CD4-positive, CD25-positive, alpha-beta regulatory T cell (primary cell): ENCODE measurements at regions not wholly inside any gene's neighbourhood (a gene's known extent, or its start where the extent isn't known, plus 50 kb on each side); places are given as distances from the start of the nearest gene placed in this dataset.
"Not testable (repeated sequence)": the region's sequence is repeated elsewhere in the genome, so short reads cannot be mapped to it uniquely, and the experiment has no call there.

Experiments used
- ATAC-seq, 2 donors: fragments of 150-1000 bp; cut with Tn5 transposase; one replicate each; pipeline ENCODE4 v1.10.0; 2021; ENCODE audit warnings: low read depth in 2 of 2, moderate number of reproducible peaks in 2 of 2, moderate library complexity in 1 of 2
- DNase-seq, 3 donors: peaks; one replicate each; pipeline versions ENCODE4 v3.0.0 to v3.0.0-alpha.2; 2012 to 2022; ENCODE audit warnings: mixed read lengths in 1 of 3
- H3K27ac ChIP-seq: one replicate; pipeline ENCODE4 v1.7.0; 2013; ENCODE audit warnings: mild to moderate bottlenecking, low read length; ENCODE audit not compliant: insufficient read depth, poor library complexity, severe bottlenecking
- H3K27me3 ChIP-seq: one replicate; pipeline ENCODE4 v1.7.0; 2013; ENCODE audit warnings: low read length; ENCODE audit not compliant: control insufficient read depth, insufficient read depth
- H3K36me3 ChIP-seq: one replicate; pipeline ENCODE4 v1.7.0; 2013; ENCODE audit warnings: mild to moderate bottlenecking, low read length, moderate library complexity; ENCODE audit not compliant: control insufficient read depth, insufficient read depth
- H3K4me1 ChIP-seq: 2 replicates; pipeline ENCODE4 v1.7.0; 2013; ENCODE audit warnings: mild to moderate bottlenecking, low read length; ENCODE audit not compliant: insufficient read depth, control insufficient read depth, poor library complexity, severe bottlenecking
- H3K4me3 ChIP-seq: one replicate; pipeline ENCODE4 v1.7.0; 2013; ENCODE audit warnings: low read depth, mild to moderate bottlenecking, low read length, moderate library complexity
- H3K9me3 ChIP-seq, 2 experiments: 1 replicate in 1 of 2; 2 replicates in 1 of 2; pipeline ENCODE4 v1.7.0; 2013; ENCODE audit warnings: low read length in 2 of 2, mild to moderate bottlenecking in 1 of 2, moderate library complexity in 1 of 2; ENCODE audit not compliant: control insufficient read depth in 2 of 2
- H3K27ac Mint-ChIP-seq, 3 donors: one replicate each; pipeline ENCODE4 v1.8.0; 2020 to 2022; ENCODE audit warnings: mild to moderate bottlenecking in 3 of 3, mixed read lengths in 3 of 3, moderate library complexity in 2 of 3
- H3K27me3 Mint-ChIP-seq: one replicate; pipeline ENCODE4 v1.8.0; 2022; ENCODE audit warnings: mild to moderate bottlenecking, mixed read lengths
- H3K36me3 Mint-ChIP-seq: one replicate; pipeline ENCODE4 v1.8.0; 2020; ENCODE audit warnings: mixed read lengths
- H3K4me1 Mint-ChIP-seq, 4 donors: one replicate each; pipeline ENCODE4 v1.8.0; 2020 to 2022; ENCODE audit warnings: mixed read lengths in 4 of 4, mild to moderate bottlenecking in 1 of 4
- H3K4me3 Mint-ChIP-seq, 4 donors: one replicate each; pipeline ENCODE4 v1.8.0; 2020 to 2022; ENCODE audit warnings: mild to moderate bottlenecking in 4 of 4, mixed read lengths in 4 of 4, moderate library complexity in 3 of 4
- H3K9me3 Mint-ChIP-seq, 7 donors: one replicate each; pipeline ENCODE4 v1.8.0; 2020 to 2022; ENCODE audit warnings: mixed read lengths in 7 of 7, mild to moderate bottlenecking in 3 of 7, moderate library complexity in 2 of 7

- H3K4me3 Mint-ChIP-seq = no peak overlapping the region
- Histone ChIP-seq H3K4me1 (no peaks in the 10 kb centered on the region), H3K36me3 (no peaks in the 10 kb centered on the region), H3K27me3 (no peaks in the 10 kb centered on the region), H3K4me3 (no peak overlapping the region), H3K27ac (no peak overlapping the region), H3K9me3 (no peaks in the 10 kb centered on the region)
- no peaks in the 10 kb centered on the region for H3K4me1 Mint-ChIP-seq
- ATAC-seq = no peak
- no peaks in the 10 kb centered on the region for H3K27me3 Mint-ChIP-seq
- no peak for DNase-seq
- no peaks in the 10 kb centered on the region for H3K36me3 Mint-ChIP-seq
- H3K27ac Mint-ChIP-seq = no peak overlapping the region
- H3K9me3 Mint-ChIP-seq = peaks cover 0 to 2% (median 0%) of the 10 kb centered on the region in 7 donors
Observed at GRCh38 chr2:137913169-137913568, 51.1 kb upstream of the HNMT start.

- H3K9me3 ChIP-seq, H3K9me3 Mint-ChIP-seq, H3K4me3 ChIP-seq, H3K27me3 Mint-ChIP-seq, H3K27me3 ChIP-seq, ATAC-seq, H3K4me1 ChIP-seq, H3K36me3 Mint-ChIP-seq, H3K36me3 ChIP-seq, H3K27ac Mint-ChIP-seq, H3K4me1 Mint-ChIP-seq, DNase-seq, H3K27ac ChIP-seq, H3K4me3 Mint-ChIP-seq: not testable (repeated sequence)
Observed at GRCh38 chr2:137913648-137914047, 50.6 kb upstream of the HNMT start.
